ENCODE measurements at regions not wholly inside any gene's neighbourhood (a gene's known extent, or its start where the extent isn't known, plus 50 kb on each side); places are given as distances from the start of the nearest gene placed in this dataset.

GRCh38 chr13:69213396-69213795 is 894.2 kb upstream of the ATXN8OS start:
- TF ChIP-seq CHD1 (IDR thresholded peaks at IDR 0.05; ENCODE audit: low read depth, low read length) (no peak), POLR2AphosphoS5 (IDR thresholded peaks at IDR 0.05; ENCODE audit: low read depth, low read length) (no peak), SP1 (IDR thresholded peaks at IDR 0.05; ENCODE audit: low read depth, low read length) (no peak), ZNF274 (IDR thresholded peaks at IDR 0.05; ENCODE audit: borderline replicate concordance, extremely low read depth, low read length) (no peak), CTCF (IDR thresholded peaks at IDR 0.05; ENCODE audit: control extremely low read depth in 1 of 3, insufficient read depth in 1 of 3, low read depth in 1 of 3, low read length in 3 of 3) (no peak), TEAD4 (IDR thresholded peaks at IDR 0.05; ENCODE audit: low read depth, low read length) (no peak)

Data from H1 (cell line).